ENCODE measurements at regions not wholly inside any gene's neighbourhood (a gene's known extent, or its start where the extent isn't known, plus 50 kb on each side); places are given as distances from the start of the nearest gene placed in this dataset.

- TF ChIP-seq CTCF (IDR thresholded peaks at IDR 0.05): no peak
- no peak for TF ChIP-seq EP300 (IDR thresholded peaks at IDR 0.05)
These were observed 1017.0 kb downstream of the MRPL39 start for GRCh38 chr21:24590261-24590660.
